Fibroblast of lung (primary cell): ENCODE measurements at regions not wholly inside any gene's neighbourhood (a gene's known extent, or its start where the extent isn't known, plus 50 kb on each side); places are given as distances from the start of the nearest gene placed in this dataset.

Source experiments
- EZH2 ChIP-seq: IDR thresholded peaks from 2 replicates; pipeline ENCODE4 v1.5.1; 2012; ENCODE audit warnings: low read length, control low read depth, mild to moderate bottlenecking; ENCODE audit errors: missing control alignments
- TF ChIP-seq, protein P1 (sequence below), 2 donors: IDR thresholded peaks in 1 of 2; conservative IDR thresholded peaks in 1 of 2; 1 replicate in 1 of 2; 2 replicates in 1 of 2; pipeline ENCODE4 v1.5.1; 2011 to 2012; ENCODE audit warnings: low read length in 2 of 2, control low read depth in 1 of 2, inconsistent platforms in 1 of 2, low read depth in 1 of 2, mild to moderate bottlenecking in 1 of 2

DNA sequence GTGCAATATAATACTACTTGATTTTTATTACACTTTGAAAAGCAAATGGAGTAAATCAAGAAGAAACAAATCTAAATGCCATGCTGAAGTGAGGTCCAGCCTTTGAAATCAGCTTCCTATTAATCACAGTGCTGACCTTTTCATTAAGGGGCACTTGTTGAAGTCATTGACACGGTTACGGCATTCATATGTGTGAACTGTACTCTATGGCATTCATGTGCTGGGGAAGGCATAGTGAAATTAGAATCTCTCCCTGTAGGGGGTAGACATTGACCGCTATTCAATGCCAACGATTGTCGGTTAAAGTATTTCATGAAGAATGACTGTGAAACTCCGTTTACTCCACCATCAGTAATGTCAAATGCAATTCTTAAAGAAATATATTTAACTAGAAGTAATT, 296.1 kb upstream of the SEMA3A start:
- TF ChIP-seq, protein P1, sequence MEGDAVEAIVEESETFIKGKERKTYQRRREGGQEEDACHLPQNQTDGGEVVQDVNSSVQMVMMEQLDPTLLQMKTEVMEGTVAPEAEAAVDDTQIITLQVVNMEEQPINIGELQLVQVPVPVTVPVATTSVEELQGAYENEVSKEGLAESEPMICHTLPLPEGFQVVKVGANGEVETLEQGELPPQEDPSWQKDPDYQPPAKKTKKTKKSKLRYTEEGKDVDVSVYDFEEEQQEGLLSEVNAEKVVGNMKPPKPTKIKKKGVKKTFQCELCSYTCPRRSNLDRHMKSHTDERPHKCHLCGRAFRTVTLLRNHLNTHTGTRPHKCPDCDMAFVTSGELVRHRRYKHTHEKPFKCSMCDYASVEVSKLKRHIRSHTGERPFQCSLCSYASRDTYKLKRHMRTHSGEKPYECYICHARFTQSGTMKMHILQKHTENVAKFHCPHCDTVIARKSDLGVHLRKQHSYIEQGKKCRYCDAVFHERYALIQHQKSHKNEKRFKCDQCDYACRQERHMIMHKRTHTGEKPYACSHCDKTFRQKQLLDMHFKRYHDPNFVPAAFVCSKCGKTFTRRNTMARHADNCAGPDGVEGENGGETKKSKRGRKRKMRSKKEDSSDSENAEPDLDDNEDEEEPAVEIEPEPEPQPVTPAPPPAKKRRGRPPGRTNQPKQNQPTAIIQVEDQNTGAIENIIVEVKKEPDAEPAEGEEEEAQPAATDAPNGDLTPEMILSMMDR (conservative IDR thresholded peaks at IDR 0.05 in 1 of 2, IDR thresholded peaks at IDR 0.05 in 1 of 2; ENCODE audit: low read depth in 1 of 2, low read length in 2 of 2): no peak
- TF ChIP-seq EZH2: no peak
